Endothelial cell of umbilical vein (primary cell): ENCODE measurements at regions not wholly inside any gene's neighbourhood (a gene's known extent, or its start where the extent isn't known, plus 50 kb on each side); places are given as distances from the start of the nearest gene placed in this dataset.

ENCODE experiments used
- BruUV-seq: library from RNA; stranded (reverse); fragments of 400-500 nt; replicated peaks from 2 replicates; lab custom pipeline; 2021; lab: Mats Ljungman, UMichigan
- CTCF ChIA-PET: fragments of 300-600, 350-600 bp; sonication (Branson Sonifier 250); formaldehyde crosslinking; loops from one replicate; lab custom pipeline; 2021; ENCODE audit warnings: antibody characterized with exemption, inconsistent platforms; lab: Charles Lee
- POLR2A ChIA-PET: fragments of 300-600, 350-600 bp; sonication (Branson Sonifier 250); formaldehyde crosslinking; loops from one replicate; lab custom pipeline; 2021; ENCODE audit warnings: antibody characterized with exemption, inconsistent platforms; lab: Charles Lee
- DNase-seq: peaks from one replicate; pipeline ENCODE4 v3.0.0-alpha.2; 2011; ENCODE audit warnings: low read depth, low spot score
- FAIRE-seq: peaks from 2 replicates; lab custom pipeline; 2011; peaks lifted over from hg19 to GRCh38; lab: Jason Lieb, UNC
- H2AFZ ChIP-seq: 2 replicates; pipeline ENCODE4 v1.6.0; 2012; ENCODE audit warnings: low read depth, low read length, control low read depth, inconsistent platforms
- H3K27ac ChIP-seq: 2 replicates; pipeline ENCODE4 v1.5.1; 2011; ENCODE audit warnings: low read depth, mild to moderate bottlenecking, control low read depth, low read length, moderate library complexity; ENCODE audit not compliant: insufficient read depth
- H3K27me3 ChIP-seq, 2 experiments: 2 replicates each; pipeline versions ENCODE4 v1.6.0 to v1.6.1; 2011; ENCODE audit warnings: low read length in 2 of 2, mixed read lengths in 1 of 2; ENCODE audit not compliant: control insufficient read depth in 2 of 2, insufficient read depth in 2 of 2
- H3K36me3 ChIP-seq, 2 experiments: 2 replicates in 1 of 2; 3 replicates in 1 of 2; pipeline ENCODE4 v1.5.1; 2011; ENCODE audit warnings: low read length in 2 of 2, mild to moderate bottlenecking in 1 of 2, moderate library complexity in 1 of 2; ENCODE audit not compliant: control insufficient read depth in 2 of 2, insufficient read depth in 2 of 2; ENCODE audit errors: extremely low read depth in 1 of 2
- H3K4me1 ChIP-seq: 3 replicates; pipeline ENCODE4 v1.5.1; 2011; ENCODE audit warnings: mild to moderate bottlenecking, low read length; ENCODE audit not compliant: control insufficient read depth, insufficient read depth; ENCODE audit errors: extremely low read depth
- H3K4me2 ChIP-seq: 2 replicates; pipeline ENCODE4 v1.6.1; 2011; ENCODE audit warnings: low read length, control low read depth, mixed read lengths; ENCODE audit not compliant: insufficient read depth
- H3K4me3 ChIP-seq, 3 experiments: fragments of 200-600 bp in 1 of 3; sonication (generic), shearing (Covaris generic) in 1 of 3; replicated peaks in 1 of 3; 2 replicates each; pipeline ENCODE4 v1.5.1; 2011 to 2016; ENCODE audit warnings: control low read depth in 3 of 3, low read length in 3 of 3, mild to moderate bottlenecking in 2 of 3, inconsistent platforms in 1 of 3, low read depth in 1 of 3, moderate library complexity in 1 of 3; ENCODE audit not compliant: insufficient read depth in 1 of 3
- H3K79me2 ChIP-seq: 2 replicates; pipeline ENCODE4 v1.6.0; 2012; ENCODE audit warnings: low read length, inconsistent platforms; ENCODE audit not compliant: control insufficient read depth, insufficient read depth
- H3K9ac ChIP-seq: replicated peaks from 2 replicates; pipeline ENCODE3; 2011; ENCODE audit warnings: low read length, control low read depth; ENCODE audit not compliant: insufficient read depth; ENCODE audit errors: extremely low read depth
- H3K9me1 ChIP-seq: replicated peaks from 3 replicates; pipeline ENCODE4 v1.6.0; 2011; ENCODE audit warnings: mild to moderate bottlenecking, low read length; ENCODE audit not compliant: control insufficient read depth, insufficient read depth; ENCODE audit errors: extremely low read depth
- H3K9me3 ChIP-seq: replicated peaks from 2 replicates; pipeline ENCODE4 v1.5.1; 2012; ENCODE audit warnings: low read length, inconsistent platforms; ENCODE audit not compliant: control insufficient read depth, insufficient read depth
- H4K20me1 ChIP-seq: replicated peaks from 2 replicates; pipeline ENCODE3; 2011; ENCODE audit warnings: mild to moderate bottlenecking, low read length; ENCODE audit not compliant: control insufficient read depth, insufficient read depth; ENCODE audit errors: extremely low read depth
- EZH2 ChIP-seq: IDR thresholded peaks from 2 replicates; pipeline ENCODE4 v1.6.1; 2012; ENCODE audit warnings: borderline replicate concordance, low read depth, mild to moderate bottlenecking, moderate library complexity, low read length, inconsistent platforms; ENCODE audit not compliant: severe bottlenecking
- FOS ChIP-seq: IDR thresholded peaks from 2 replicates; pipeline ENCODE4 v1.6.1; 2011; ENCODE audit warnings: mild to moderate bottlenecking, low read length, moderate library complexity, borderline replicate concordance; ENCODE audit not compliant: insufficient read depth
- GATA2 ChIP-seq: IDR thresholded peaks from 2 replicates; pipeline ENCODE4 v1.7.0; 2011; ENCODE audit warnings: low read depth, mild to moderate bottlenecking, moderate library complexity, mixed read lengths, low read length; ENCODE audit not compliant: insufficient read length, insufficient read depth
- JUN ChIP-seq: IDR thresholded peaks from 2 replicates; pipeline ENCODE4 v1.6.1; 2011; ENCODE audit warnings: borderline replicate concordance, low read depth; ENCODE audit not compliant: insufficient read length, insufficient read depth
- MAX ChIP-seq: IDR thresholded peaks from 2 replicates; pipeline ENCODE4 v1.6.1; 2011; ENCODE audit not compliant: insufficient read depth, insufficient read length
- MYC ChIP-seq: IDR thresholded peaks from one replicate; pipeline ENCODE4 v1.6.1; 2011; ENCODE audit warnings: mild to moderate bottlenecking, low read depth, low read length
- POLR2A ChIP-seq: IDR thresholded peaks from 2 replicates; pipeline ENCODE4 v1.6.1; 2012; ENCODE audit warnings: low read depth, mild to moderate bottlenecking, control low read depth, low read length
- POLR2AphosphoS5 ChIP-seq: IDR thresholded peaks from 2 replicates; pipeline ENCODE4 v1.6.1; 2012; ENCODE audit warnings: low read depth, mild to moderate bottlenecking, control low read depth, low read length, moderate library complexity; ENCODE audit not compliant: insufficient read depth
- dilution Hi-C: fragments of 300-500 bp; cut with MboI; formaldehyde crosslinking; loops from one replicate; pipeline ENCODE4 v1.15.0; 2019; ENCODE audit warnings: low sequenced_read_pairs; ENCODE audit not compliant: extremely low pct_ligation_motif_present
- intact Hi-C: fragments of 100-400 bp; cut with micrococcal nuclease; formaldehyde crosslinking; loops from one replicate; pipeline ENCODE4 v1.10.0; 2022
- TF ChIP-seq, protein P1 (sequence below), 2 donors: IDR thresholded peaks; 1 replicate in 1 of 2; 2 replicates in 1 of 2; pipeline ENCODE4 v1.5.1; 2011; ENCODE audit warnings: low read length in 2 of 2, mild to moderate bottlenecking in 2 of 2, moderate library complexity in 2 of 2, control low read depth in 1 of 2, inconsistent platforms in 1 of 2, low read depth in 1 of 2; ENCODE audit not compliant: insufficient read depth in 1 of 2; ENCODE audit errors: extremely low read depth in 1 of 2

DNA sequence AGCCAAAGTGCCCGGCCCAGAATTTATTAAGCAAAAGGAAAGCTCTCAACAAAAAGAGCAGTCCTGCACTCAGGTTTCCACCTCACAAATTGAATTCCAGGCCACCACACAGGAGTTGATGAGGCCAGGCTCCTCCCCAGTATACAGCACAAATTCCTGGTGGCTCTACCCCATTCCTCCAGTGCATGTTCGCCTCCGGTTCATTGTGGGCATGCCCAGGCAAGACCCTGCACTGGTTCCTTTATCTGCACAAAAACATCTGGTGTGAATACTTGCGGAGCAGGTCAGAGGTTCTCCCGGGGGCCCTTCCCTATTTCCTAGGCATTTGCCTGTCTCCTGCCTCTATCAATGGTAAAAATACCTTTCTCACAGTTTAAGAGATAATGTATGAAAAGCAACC, 195.2 kb upstream of the ANXA10 start:
- Histone ChIP-seq H3K4me2 (no peak overlapping the region), H3K79me2 (no peaks in the 10 kb centered on the region), H2AFZ (peak overlapping the region; percentile 59), H3K9me1 (no peaks in the 10 kb centered on the region), H3K9me3 (no peaks in the 10 kb centered on the region), H3K4me3 (no peak overlapping the region), H3K36me3 (no peaks in the 10 kb centered on the region), H3K27ac (peak overlapping the region; percentile 67), H4K20me1 (no peaks in the 10 kb centered on the region), H3K27me3 (no peaks in the 10 kb centered on the region), H3K9ac (peak overlapping the region; percentile 5), H3K4me1 (peaks cover 2% of the 10 kb centered on the region)
- peak; percentile 96 for DNase-seq
- POLR2A ChIA-PET = no interaction called here
- TF ChIP-seq JUN (no peak), GATA2 (peak; percentile 75), EZH2 (no peak), POLR2AphosphoS5 (peak; percentile 80), MAX (no peak), POLR2A (peak; percentile 65), FOS (no peak), MYC (no peak)
- TF ChIP-seq, protein P1, sequence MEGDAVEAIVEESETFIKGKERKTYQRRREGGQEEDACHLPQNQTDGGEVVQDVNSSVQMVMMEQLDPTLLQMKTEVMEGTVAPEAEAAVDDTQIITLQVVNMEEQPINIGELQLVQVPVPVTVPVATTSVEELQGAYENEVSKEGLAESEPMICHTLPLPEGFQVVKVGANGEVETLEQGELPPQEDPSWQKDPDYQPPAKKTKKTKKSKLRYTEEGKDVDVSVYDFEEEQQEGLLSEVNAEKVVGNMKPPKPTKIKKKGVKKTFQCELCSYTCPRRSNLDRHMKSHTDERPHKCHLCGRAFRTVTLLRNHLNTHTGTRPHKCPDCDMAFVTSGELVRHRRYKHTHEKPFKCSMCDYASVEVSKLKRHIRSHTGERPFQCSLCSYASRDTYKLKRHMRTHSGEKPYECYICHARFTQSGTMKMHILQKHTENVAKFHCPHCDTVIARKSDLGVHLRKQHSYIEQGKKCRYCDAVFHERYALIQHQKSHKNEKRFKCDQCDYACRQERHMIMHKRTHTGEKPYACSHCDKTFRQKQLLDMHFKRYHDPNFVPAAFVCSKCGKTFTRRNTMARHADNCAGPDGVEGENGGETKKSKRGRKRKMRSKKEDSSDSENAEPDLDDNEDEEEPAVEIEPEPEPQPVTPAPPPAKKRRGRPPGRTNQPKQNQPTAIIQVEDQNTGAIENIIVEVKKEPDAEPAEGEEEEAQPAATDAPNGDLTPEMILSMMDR (IDR thresholded peaks at IDR 0.05; ENCODE audit: extremely low read depth in 1 of 2, insufficient read depth in 1 of 2, low read depth in 1 of 2, low read length in 2 of 2) = no peak
- intact Hi-C loops (loop anchor here (1.0 kb wide), 1 partner anchor 180 kb away; no protein-coding TSS in a partner anchor), dilution Hi-C loops (no loop called here)
- CTCF ChIA-PET = no interaction called here
- BruUV-seq = no TSS peak
- FAIRE-seq = peak; percentile 75
